Stimulated activated CD8-positive, alpha-beta memory T cell treated with anti-CD3 and anti-CD28 coated beads, Interleukin-15, amount 100 ng/mL, for 1 hour (primary cell): ENCODE measurements at regions not wholly inside any gene's neighbourhood (a gene's known extent, or its start where the extent isn't known, plus 50 kb on each side); places are given as distances from the start of the nearest gene placed in this dataset.

Source experiments
- DNase-seq: peaks from one replicate; pipeline ENCODE4 v3.0.0-alpha.2; 2020; ENCODE audit warnings: low read depth

DNA sequence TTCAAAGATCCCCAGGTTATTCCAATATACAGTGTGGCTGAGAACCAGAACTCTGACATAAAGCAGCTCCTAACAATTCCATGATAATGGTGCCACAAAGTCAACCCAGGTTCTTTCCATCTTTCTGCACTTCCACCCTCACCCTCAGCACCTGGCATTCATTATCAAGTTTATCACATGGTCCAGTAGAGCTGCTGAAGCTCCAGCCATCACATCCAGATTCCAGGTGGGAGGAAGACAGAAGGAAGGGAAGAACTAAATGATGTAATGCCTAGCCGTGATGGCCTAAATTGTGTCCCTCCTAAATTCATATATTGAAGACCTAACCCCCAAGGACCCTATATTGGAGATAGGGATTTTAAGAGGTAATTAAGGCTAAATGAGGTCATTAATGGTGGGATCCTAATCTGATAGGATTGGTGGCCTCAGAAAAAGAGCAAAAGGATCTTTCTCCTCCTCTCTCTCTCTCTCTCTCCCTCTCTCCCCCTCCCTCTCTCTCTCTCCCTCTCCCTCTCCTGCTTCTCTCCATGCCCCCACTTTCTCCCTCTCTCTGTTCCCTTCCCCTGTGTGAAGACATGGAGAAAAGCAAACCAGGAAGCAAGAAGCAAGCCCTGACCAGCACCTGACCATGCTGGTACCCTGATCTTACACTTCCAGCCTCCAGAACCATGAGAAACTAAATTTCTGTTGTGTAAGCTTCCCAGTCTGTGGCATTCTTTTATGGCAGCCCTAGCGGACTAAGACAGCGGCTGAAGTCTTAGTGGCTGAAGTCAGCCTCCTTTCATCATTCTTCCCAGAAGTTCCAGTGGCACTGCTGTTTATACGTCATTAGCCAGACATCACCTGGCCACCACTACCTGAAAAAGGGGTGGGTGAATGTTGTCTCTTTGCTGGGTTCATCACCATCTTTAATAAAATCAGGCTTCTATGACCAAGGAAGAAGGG lies 369.7 kb upstream of the PROK2 start:
- no peak for DNase-seq

- no peak for DNase-seq
Observed at GRCh38 chr3:72153477-72154314, 368.7 kb upstream of the PROK2 start.

DNA sequence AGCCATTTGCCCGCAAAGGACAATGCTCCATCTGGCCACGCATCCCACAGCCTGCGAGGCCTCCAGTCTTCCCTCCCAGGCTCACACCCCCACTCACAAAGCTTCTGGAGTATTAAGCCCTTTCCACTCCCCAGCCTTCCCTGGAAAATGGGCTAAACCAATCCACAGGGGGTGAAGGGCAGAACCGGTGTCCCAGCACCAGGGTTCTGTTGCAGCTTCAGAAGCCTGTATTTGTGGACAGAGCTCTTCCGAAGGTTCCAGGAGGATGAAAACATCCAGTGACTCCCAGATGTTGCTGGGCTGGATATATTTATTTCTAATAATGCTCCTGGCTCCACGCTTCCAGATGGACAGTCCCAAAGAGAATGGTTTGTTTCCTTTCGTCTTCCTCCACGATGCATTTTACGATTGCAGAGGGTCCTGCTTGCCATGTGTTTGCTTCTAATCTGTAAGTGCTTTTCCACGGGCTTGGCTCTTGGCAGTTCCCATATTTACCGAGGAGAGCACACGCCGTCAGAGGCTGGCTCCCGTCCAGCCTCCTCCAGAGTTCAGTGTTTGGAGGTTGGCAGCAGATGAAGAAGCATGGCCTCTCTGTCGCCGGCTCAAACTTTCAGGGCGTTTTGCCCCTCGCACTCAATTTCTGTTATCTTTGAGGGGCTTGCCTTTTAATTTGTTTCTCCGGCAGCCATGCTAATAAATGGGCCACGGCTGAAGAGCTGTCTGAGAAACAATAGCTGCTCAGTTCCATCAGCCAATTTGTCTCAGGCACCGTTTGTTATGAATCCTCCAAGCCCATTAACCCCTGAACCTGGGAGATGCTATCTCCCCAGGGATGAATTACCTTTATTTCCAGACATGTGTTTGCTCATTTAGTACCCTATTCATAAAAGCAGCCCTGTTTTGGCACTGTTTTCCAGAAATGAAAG lies 367.9 kb upstream of the PROK2 start:
- DNase-seq = no peak

DNA sequence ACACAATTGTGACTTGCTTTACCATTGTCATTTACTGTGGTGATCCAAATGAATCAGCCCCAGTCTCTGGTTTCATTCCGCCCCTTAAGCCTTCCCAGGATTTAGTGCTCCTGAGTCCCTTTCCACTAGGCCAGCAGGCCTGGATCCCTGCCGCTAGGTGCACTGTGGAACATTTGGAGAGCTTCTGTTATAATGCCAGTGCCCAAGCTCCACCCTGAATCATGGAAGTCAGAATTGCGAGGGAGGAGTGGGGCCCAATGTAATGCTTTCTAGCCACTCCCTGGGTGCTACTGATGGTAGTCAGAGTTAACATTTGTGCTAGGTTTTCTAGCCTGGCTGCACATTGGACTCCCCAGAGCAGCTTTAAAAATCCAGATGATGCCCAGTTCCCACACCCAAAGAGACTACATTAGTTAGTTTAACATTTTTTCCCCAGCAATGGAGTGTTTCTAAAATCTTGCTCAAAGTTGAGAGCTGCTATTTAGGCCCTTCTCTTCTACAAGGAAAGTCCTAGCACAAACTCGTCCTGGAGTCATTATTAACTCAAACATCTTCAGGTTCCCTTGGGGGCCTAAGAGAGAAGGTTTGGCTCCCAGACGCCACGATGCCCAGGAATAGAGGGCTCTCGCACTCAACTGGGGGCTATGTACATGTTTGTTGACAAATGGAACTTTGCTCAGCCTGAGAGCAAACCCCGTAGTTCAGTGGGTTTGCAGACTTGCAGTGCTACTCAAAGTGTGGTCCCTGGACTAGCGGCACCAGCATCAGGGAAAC lies 366.7 kb upstream of the PROK2 start:
- no peak for DNase-seq

DNA sequence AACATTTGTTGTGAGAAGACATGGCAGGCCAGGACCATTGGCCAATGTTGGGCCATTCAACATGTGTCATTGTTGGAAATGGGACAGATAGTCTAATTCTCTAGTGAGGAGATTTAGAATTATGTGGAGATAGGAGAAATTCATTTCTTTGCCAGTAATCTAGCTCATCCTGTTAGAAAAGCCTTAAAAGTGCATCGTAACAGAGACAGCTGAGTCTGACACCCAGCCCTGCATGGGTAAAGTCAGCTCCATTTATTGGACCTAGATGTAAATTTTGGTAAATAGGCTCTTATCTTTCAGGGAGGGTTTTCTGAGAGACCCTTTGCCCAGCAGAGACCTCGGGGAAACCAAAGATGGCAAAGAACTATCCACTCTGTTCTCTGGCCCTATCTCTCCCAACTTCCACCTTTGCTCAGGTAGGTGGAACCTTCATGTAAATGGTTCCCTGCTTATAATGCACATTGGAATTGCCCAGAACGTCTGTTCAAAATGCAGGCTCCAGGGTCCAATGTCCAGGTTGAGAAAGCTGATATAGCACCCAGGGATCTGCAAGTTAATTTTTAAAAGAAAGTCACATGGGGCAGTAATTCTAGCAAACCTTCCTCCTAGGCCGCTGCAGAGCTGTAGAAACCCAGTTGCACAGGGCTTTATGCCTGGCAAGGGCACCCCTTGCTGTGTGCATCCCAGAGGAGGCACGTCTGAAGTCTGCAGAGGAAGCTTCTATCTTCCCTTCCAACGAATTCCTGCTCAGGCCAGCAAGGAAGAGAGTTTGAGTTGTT lies 365.9 kb upstream of the PROK2 start:
- no peak for DNase-seq

DNA sequence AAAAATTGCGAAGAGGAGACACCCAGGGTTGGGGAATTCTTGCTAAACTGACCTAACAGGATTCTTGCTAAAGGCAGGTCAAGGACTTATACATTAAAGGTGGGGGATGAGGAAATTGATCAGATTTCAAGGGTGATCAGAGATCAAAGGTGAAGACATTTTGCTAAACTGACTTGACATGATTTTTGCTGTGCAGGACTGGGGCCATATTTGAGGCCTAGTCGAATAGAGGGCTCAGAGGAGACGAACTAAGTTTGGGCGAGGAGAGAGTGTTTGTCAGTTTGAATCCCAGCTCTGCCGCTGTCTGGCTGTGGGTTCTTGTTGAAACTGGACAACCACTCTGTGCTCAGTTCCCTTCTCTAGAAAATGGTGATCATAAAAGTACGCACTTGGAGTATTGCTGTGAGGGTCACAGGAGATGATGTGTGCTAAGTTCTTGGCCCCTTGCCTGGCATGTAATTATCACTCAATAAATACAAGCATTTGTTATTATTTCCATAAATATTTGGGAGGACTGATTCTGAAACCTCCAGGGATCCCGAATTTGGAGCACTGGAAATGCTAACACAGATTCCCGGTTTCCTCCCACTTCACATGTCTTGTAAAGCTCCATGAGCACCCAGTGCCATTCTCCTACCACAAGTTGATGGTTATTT lies 364.8 kb upstream of the PROK2 start:
- no peak for DNase-seq

DNA sequence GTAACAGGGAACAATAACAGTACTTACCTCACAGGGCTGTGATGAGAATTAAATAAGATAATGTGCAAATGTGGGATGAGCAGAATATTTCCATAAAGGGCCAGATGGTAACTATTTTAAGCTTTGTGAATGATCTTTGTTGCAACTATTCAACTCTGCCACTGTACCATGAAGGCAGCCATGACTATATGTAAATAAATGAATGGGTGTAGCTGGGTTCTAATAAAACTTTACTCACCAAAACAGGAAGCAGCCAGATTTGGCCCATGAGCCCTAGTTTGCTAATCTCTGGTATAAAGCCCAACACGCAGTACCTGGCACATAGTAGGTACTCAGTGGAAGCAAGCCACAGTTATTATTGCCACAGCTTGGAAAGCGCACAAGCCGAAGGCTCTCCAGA lies 362.7 kb upstream of the PROK2 start:
- no peak for DNase-seq

DNA sequence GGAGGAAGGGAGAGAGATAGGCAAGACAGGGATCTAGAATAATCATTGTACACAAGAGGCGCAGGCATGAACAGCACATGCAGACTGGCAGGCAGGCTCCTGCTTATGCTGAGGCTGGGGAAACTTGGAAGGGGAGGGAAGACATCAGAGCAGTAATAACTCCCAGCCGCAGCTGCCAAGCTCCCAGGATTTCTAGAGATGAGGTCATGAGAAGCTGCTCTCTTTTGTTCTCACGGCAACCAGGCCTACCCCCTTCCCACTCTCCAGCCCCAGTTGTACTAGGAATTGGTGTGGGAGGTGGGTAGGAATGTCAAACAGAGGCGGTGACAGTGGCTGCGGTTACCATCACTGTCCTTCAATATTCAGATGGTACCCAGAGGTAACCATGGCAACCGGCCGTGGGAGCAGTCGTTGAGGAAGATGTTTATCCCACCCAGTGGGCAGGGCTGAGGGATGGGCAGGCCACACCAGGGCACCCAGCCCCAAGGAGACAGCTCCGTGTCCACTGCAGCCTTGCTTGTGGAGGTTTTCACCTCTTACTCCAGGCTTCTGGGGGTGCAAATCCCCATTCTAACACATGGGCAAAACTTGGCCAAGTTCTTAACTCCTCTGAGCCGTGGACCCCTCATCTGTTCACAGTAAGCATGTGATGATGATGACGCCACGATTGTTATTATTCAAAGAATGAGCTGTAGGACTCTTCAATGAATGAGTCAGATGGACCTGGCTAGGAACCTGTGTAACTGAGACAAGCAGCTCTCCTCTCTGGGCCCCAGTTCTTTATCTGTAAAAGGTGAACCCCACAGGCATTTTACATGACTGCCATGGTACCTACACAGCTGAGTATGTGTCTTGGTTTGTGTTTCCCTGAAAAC lies 360.8 kb upstream of the PROK2 start:
- DNase-seq = no peak

- no peak for DNase-seq
Observed at GRCh38 chr3:72144773-72145505, 360.0 kb upstream of the PROK2 start.

- DNase-seq = no peak
Observed at GRCh38 chr3:72143966-72144717, 359.2 kb upstream of the PROK2 start.

- no peak for DNase-seq
Observed at GRCh38 chr3:72143322-72143721, 358.4 kb upstream of the PROK2 start.

DNA sequence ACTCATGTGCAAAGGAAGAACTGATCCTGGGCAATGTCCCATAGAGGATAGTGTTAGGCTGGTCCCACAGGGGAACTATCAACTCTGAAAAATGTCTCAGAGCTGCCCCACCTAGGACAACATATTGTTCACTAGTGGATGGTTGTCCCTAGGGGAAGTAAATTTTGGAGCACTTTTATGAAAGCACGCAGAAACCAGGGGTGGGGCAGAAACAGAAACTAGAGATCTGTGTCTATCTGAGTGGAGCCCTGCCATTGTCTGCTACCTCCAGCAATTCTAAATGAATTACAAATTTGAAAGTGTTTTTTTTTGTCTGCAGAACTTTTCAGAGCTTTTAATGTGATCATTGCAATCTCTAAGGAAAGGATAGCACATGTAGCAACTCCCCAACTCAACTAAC lies 357.1 kb upstream of the PROK2 start:
- DNase-seq = no peak

GRCh38 chr3:72141264-72141663 lies 356.3 kb upstream of the PROK2 start:
- no peak for DNase-seq

DNA sequence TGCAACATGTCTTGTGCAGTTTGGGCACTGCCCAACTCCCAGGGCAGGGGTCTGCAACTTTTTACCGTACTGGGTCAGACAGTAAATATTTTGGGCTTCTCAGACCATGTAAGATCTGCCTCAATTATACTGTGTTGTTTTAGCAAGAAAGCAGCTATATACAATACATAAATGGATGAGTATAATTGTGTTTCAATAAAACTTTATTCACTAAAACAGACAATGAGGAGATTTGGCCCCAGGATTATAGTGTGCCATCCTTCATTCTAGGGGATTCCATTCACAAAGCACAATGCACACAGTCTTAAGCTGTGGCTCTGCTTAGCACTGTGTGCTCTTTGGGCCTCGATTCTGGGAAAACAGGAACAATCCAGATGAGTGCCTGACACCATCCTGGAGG lies 354.4 kb upstream of the PROK2 start:
- DNase-seq = no peak

GRCh38 chr3:72137865-72138861 lies 353.2 kb upstream of the PROK2 start:
- DNase-seq = no peak

GRCh38 chr3:72135636-72136035 lies 350.7 kb upstream of the PROK2 start:
- no peak for DNase-seq
